ENCODE measurements at regions not wholly inside any gene's neighbourhood (a gene's known extent, or its start where the extent isn't known, plus 50 kb on each side); places are given as distances from the start of the nearest gene placed in this dataset.
"Not testable (repeated sequence)": the region's sequence is repeated elsewhere in the genome, so short reads cannot be mapped to it uniquely, and the experiment has no call there.

- DNase-seq (ENCODE audit: low spot score) = no peak
- Histone ChIP-seq H3K27me3 (replicated peaks; ENCODE audit: insufficient read depth, low read depth, low read length, poor library complexity) (no peaks in the 10 kb centered on the region), H3K36me3 (ENCODE audit: insufficient read depth, low read length, poor library complexity, severe bottlenecking) (no peaks in the 10 kb centered on the region), H3K4me3 (ENCODE audit: low read depth, low read length, poor library complexity, severe bottlenecking) (no peak overlapping the region), H3K27ac (ENCODE audit: low read depth, low read length, poor library complexity, severe bottlenecking) (no peak overlapping the region), H3K4me1 (ENCODE audit: insufficient read depth, low read length, poor library complexity, severe bottlenecking) (no peaks in the 10 kb centered on the region), H3K9me3 (ENCODE audit: low read depth, low read length, poor library complexity, severe bottlenecking) (no peaks in the 10 kb centered on the region)
- TF ChIP-seq EZH2 (IDR thresholded peaks at IDR 0.05; ENCODE audit: borderline replicate concordance, low read depth, low read length, poor library complexity, severe bottlenecking) = no peak
- TF ChIP-seq, protein P1, sequence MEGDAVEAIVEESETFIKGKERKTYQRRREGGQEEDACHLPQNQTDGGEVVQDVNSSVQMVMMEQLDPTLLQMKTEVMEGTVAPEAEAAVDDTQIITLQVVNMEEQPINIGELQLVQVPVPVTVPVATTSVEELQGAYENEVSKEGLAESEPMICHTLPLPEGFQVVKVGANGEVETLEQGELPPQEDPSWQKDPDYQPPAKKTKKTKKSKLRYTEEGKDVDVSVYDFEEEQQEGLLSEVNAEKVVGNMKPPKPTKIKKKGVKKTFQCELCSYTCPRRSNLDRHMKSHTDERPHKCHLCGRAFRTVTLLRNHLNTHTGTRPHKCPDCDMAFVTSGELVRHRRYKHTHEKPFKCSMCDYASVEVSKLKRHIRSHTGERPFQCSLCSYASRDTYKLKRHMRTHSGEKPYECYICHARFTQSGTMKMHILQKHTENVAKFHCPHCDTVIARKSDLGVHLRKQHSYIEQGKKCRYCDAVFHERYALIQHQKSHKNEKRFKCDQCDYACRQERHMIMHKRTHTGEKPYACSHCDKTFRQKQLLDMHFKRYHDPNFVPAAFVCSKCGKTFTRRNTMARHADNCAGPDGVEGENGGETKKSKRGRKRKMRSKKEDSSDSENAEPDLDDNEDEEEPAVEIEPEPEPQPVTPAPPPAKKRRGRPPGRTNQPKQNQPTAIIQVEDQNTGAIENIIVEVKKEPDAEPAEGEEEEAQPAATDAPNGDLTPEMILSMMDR (conservative IDR thresholded peaks at IDR 0.05; ENCODE audit: low read depth, low read length) = no peak
- ChIA-PET POLR2A (ENCODE audit: low non-redundant PET) (no interaction called here), CTCF (no interaction called here)
- BruUV-seq (replicated peaks) = no TSS peak
- intact Hi-C loops (cut with micrococcal nuclease; ENCODE audit: unreplicated experiment) = no loop called here
Observed at GRCh38 chr13:87961546-87961945, 290.4 kb downstream of the SLITRK5 start.

- Histone ChIP-seq H3K4me1 (ENCODE audit: insufficient read depth, low read length, poor library complexity, severe bottlenecking) (no peaks in the 10 kb centered on the region), H3K27me3 (replicated peaks; ENCODE audit: insufficient read depth, low read depth, low read length, poor library complexity) (no peaks in the 10 kb centered on the region), H3K27ac (ENCODE audit: low read depth, low read length, poor library complexity, severe bottlenecking) (no peak overlapping the region), H3K4me3 (ENCODE audit: low read depth, low read length, poor library complexity, severe bottlenecking) (no peak overlapping the region), H3K36me3 (ENCODE audit: insufficient read depth, low read length, poor library complexity, severe bottlenecking) (no peaks in the 10 kb centered on the region), H3K9me3 (ENCODE audit: low read depth, low read length, poor library complexity, severe bottlenecking) (no peaks in the 10 kb centered on the region)
- CTCF ChIA-PET = no interaction called here
- intact Hi-C loops (cut with micrococcal nuclease; ENCODE audit: unreplicated experiment) = no loop called here
- BruUV-seq (replicated peaks) = no TSS peak
- TF ChIP-seq, protein P1 (conservative IDR thresholded peaks at IDR 0.05; ENCODE audit: low read depth, low read length) = no peak
- TF ChIP-seq EZH2 (IDR thresholded peaks at IDR 0.05; ENCODE audit: borderline replicate concordance, low read depth, low read length, poor library complexity, severe bottlenecking) = no peak
- POLR2A ChIA-PET (ENCODE audit: low non-redundant PET) = no interaction called here
- no peak for DNase-seq (ENCODE audit: low spot score)
Observed at GRCh38 chr13:87972568-87972967, 301.4 kb downstream of the SLITRK5 start.

GRCh38 chr13:87975035-87975434 is 303.9 kb downstream of the SLITRK5 start:
- CTCF ChIA-PET = no interaction called here
- Histone ChIP-seq H3K36me3 (ENCODE audit: insufficient read depth, low read length, poor library complexity, severe bottlenecking) (no peaks in the 10 kb centered on the region), H3K27ac (ENCODE audit: low read depth, low read length, poor library complexity, severe bottlenecking) (no peak overlapping the region), H3K4me3 (ENCODE audit: low read depth, low read length, poor library complexity, severe bottlenecking) (no peak overlapping the region), H3K9me3 (ENCODE audit: low read depth, low read length, poor library complexity, severe bottlenecking) (no peaks in the 10 kb centered on the region), H3K4me1 (ENCODE audit: insufficient read depth, low read length, poor library complexity, severe bottlenecking) (no peaks in the 10 kb centered on the region), H3K27me3 (replicated peaks; ENCODE audit: insufficient read depth, low read depth, low read length, poor library complexity) (no peaks in the 10 kb centered on the region)
- POLR2A ChIA-PET (ENCODE audit: low non-redundant PET) = no interaction called here
- intact Hi-C loops (cut with micrococcal nuclease; ENCODE audit: unreplicated experiment) = no loop called here
- no TSS peak for BruUV-seq (replicated peaks)
- no peak for DNase-seq (ENCODE audit: low spot score)
- TF ChIP-seq, protein P1 (conservative IDR thresholded peaks at IDR 0.05; ENCODE audit: low read depth, low read length) = no peak
- no peak for TF ChIP-seq EZH2 (IDR thresholded peaks at IDR 0.05; ENCODE audit: borderline replicate concordance, low read depth, low read length, poor library complexity, severe bottlenecking)

DNA sequence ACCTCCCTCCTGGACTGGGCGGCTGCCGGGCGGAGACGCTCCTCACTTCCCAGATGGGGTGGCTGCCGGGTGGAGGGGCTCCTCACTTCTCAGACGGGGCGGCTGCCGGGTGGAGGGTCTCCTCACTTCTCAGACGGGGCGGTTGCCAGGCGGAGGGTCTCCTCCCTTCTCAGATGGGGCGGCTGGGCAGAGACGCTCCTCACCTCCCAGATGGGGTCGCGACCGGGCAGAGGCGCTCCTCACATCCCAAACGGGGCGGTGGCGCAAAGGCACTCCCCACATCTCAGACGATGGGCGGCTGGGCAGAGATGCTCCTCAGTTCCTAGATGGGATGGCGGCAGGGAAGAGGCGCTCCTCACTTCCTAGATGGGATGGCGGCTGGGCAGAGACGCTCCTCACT is 305.5 kb downstream of the SLITRK5 start:
- H3K4me1 ChIP-seq (ENCODE audit: insufficient read depth, low read length, poor library complexity, severe bottlenecking); BruUV-seq (replicated peaks); DNase-seq (ENCODE audit: low spot score); H3K9me3 ChIP-seq (ENCODE audit: low read depth, low read length, poor library complexity, severe bottlenecking); H3K4me3 ChIP-seq (ENCODE audit: low read depth, low read length, poor library complexity, severe bottlenecking); intact Hi-C loops (cut with micrococcal nuclease; ENCODE audit: unreplicated experiment); CTCF ChIA-PET; H3K27me3 ChIP-seq (replicated peaks; ENCODE audit: insufficient read depth, low read depth, low read length, poor library complexity); POLR2A ChIA-PET (ENCODE audit: low non-redundant PET); H3K36me3 ChIP-seq (ENCODE audit: insufficient read depth, low read length, poor library complexity, severe bottlenecking); H3K27ac ChIP-seq (ENCODE audit: low read depth, low read length, poor library complexity, severe bottlenecking): not testable (repeated sequence)

Measured in A673 (cell line).